DND-41 (cell line): ENCODE measurements at regions not wholly inside any gene's neighbourhood (a gene's known extent, or its start where the extent isn't known, plus 50 kb on each side); places are given as distances from the start of the nearest gene placed in this dataset.

Experiments used
- EZH2 ChIP-seq: IDR thresholded peaks from 3 replicates; pipeline ENCODE4 v1.6.1; 2012; ENCODE audit warnings: borderline replicate concordance, low read depth, mild to moderate bottlenecking, moderate library complexity, low read length, inconsistent platforms; ENCODE audit not compliant: severe bottlenecking
- TF ChIP-seq, protein P1 (sequence below): IDR thresholded peaks from 2 replicates; pipeline ENCODE4 v1.5.1; 2012; ENCODE audit warnings: borderline replicate concordance, low read length, moderate library complexity, mild to moderate bottlenecking; ENCODE audit not compliant: poor library complexity, severe bottlenecking; ENCODE audit errors: extremely low read depth

DNA sequence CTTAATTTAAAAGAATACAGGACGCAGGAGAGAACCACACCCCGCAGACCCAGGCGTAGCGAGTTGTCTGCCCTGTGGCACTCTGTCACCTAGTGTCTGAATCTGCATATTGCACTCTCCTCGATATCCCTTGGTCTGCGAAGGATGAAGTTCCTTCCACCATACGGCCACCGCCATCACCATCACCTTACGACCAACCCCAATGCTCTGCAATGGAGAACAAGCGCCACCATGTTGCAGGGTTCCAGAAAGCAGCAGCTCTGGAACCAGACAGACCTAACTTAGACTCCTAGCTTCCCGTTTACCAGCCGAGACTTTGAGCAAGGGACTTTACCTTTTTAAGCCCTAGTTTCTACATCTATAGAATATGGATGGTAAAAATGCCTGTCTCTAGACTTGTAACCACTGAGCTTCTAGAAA lies 77.4 kb upstream of the DMRT1 start:
- TF ChIP-seq, protein P1, sequence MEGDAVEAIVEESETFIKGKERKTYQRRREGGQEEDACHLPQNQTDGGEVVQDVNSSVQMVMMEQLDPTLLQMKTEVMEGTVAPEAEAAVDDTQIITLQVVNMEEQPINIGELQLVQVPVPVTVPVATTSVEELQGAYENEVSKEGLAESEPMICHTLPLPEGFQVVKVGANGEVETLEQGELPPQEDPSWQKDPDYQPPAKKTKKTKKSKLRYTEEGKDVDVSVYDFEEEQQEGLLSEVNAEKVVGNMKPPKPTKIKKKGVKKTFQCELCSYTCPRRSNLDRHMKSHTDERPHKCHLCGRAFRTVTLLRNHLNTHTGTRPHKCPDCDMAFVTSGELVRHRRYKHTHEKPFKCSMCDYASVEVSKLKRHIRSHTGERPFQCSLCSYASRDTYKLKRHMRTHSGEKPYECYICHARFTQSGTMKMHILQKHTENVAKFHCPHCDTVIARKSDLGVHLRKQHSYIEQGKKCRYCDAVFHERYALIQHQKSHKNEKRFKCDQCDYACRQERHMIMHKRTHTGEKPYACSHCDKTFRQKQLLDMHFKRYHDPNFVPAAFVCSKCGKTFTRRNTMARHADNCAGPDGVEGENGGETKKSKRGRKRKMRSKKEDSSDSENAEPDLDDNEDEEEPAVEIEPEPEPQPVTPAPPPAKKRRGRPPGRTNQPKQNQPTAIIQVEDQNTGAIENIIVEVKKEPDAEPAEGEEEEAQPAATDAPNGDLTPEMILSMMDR: peak; percentile 76
- TF ChIP-seq EZH2: no peak
